GM12878 (cell line): ENCODE measurements at regions not wholly inside any gene's neighbourhood (a gene's known extent, or its start where the extent isn't known, plus 50 kb on each side); places are given as distances from the start of the nearest gene placed in this dataset.

Experiments used
- ATAC-seq: fragments of 200-7000 bp; cut with Tn5 transposase; 3 replicates; pipeline ENCODE4 v1.9.1; 2020; ENCODE audit warnings: mild to moderate bottlenecking, moderate library complexity
- BruUV-seq: library from RNA; stranded (reverse); fragments of 400-500 nt; replicated peaks from 2 replicates; lab custom pipeline; 2021; lab: Mats Ljungman, UMichigan
- CTCF ChIA-PET: fragments of 300-600 bp; sonication (Branson Sonifier 250); formaldehyde crosslinking; extraction: SDS; loops from one replicate; lab custom pipeline; 2021; ENCODE audit warnings: inconsistent platforms; lab: Yijun Ruan, JAX
- POLR2A ChIA-PET: fragments of 350-600 bp; formaldehyde crosslinking; extraction: SDS; loops from one replicate; lab custom pipeline; 2021; ENCODE audit warnings: inconsistent platforms; lab: Charles Lee
- RAD21 ChIA-PET: fragments of 300-600 bp; sonication (Branson Sonifier 250); formaldehyde crosslinking; loops from one replicate; lab custom pipeline; 2023; ENCODE audit warnings: antibody characterized with exemption; ENCODE audit not compliant: unreplicated experiment; lab: Charles Lee
- SMC1A ChIA-PET: fragments of 300-600 bp; sonication (Branson Sonifier 250); formaldehyde crosslinking; loops from one replicate; lab custom pipeline; 2023; ENCODE audit not compliant: unreplicated experiment, uncharacterized antibody; lab: Charles Lee
- DNase-seq: peaks from one replicate; pipeline ENCODE4 v3.0.0-alpha.2; 2011; ENCODE audit warnings: low read depth, low spot score
- FAIRE-seq: peaks from 3 replicates; lab custom pipeline; 2011; peaks lifted over from hg19 to GRCh38; lab: Jason Lieb, UNC
- H2AFZ ChIP-seq: 2 replicates; pipeline ENCODE4 v1.6.0; 2011; ENCODE audit warnings: low read depth, low read length, control low read depth; ENCODE audit not compliant: control insufficient read depth
- H3K27ac ChIP-seq: 2 replicates; pipeline ENCODE4 v1.5.1; 2011; ENCODE audit warnings: control low read depth; ENCODE audit not compliant: control insufficient read depth, insufficient read depth
- H3K27me3 ChIP-seq, 2 experiments: replicated peaks in 1 of 2; 2 replicates each; pipeline versions ENCODE4 v1.6.0 to v1.6.1; 2011; ENCODE audit warnings: low read length in 1 of 2; ENCODE audit not compliant: control insufficient read depth in 2 of 2, insufficient read depth in 2 of 2
- H3K36me3 ChIP-seq, 2 experiments: 2 replicates each; pipeline ENCODE4 v1.5.1; 2011; ENCODE audit warnings: low read length in 1 of 2; ENCODE audit not compliant: control insufficient read depth in 2 of 2, insufficient read depth in 2 of 2
- H3K4me1 ChIP-seq: 2 replicates; pipeline ENCODE4 v1.6.1; 2011; ENCODE audit warnings: mild to moderate bottlenecking, low read length, moderate library complexity, mixed read lengths; ENCODE audit not compliant: control insufficient read depth, insufficient read depth
- H3K4me2 ChIP-seq: 2 replicates; pipeline ENCODE4 v1.6.0; 2011; ENCODE audit warnings: control low read depth; ENCODE audit not compliant: control insufficient read depth, insufficient read depth
- H3K4me3 ChIP-seq: fragments of 200-600 bp; sonication (generic); 2 replicates; pipeline ENCODE4 v1.5.1; 2016
- H3K79me2 ChIP-seq: 2 replicates; pipeline ENCODE4 v1.6.0; 2011; ENCODE audit warnings: low read length; ENCODE audit not compliant: control insufficient read depth, insufficient read depth
- H3K9ac ChIP-seq: 2 replicates; pipeline ENCODE4 v1.8.0; 2011; ENCODE audit warnings: low read length, control low read depth, mixed read lengths; ENCODE audit not compliant: control insufficient read depth, insufficient read depth
- H3K9me3 ChIP-seq: replicated peaks from 3 replicates; pipeline ENCODE4 v1.5.1; 2011; ENCODE audit warnings: mild to moderate bottlenecking, low read length; ENCODE audit not compliant: control insufficient read depth, insufficient read depth
- H4K20me1 ChIP-seq: 2 replicates; pipeline ENCODE4 v1.6.0; 2011; ENCODE audit not compliant: control insufficient read depth, insufficient read depth
- ATF7 ChIP-seq: fragments of 450-650 bp; IDR thresholded peaks from 2 replicates; pipeline ENCODE4 v1.6.1; 2016; ENCODE audit warnings: low read depth, mild to moderate bottlenecking
- BHLHE40 ChIP-seq, 2 experiments: fragments of 450-650 bp in 1 of 2; IDR thresholded peaks; 2 replicates each; pipeline ENCODE4 v1.6.1; 2011 to 2017; ENCODE audit warnings: low read depth in 2 of 2, borderline replicate concordance in 1 of 2, improper control_type of control experiment in 1 of 2, low read length in 1 of 2, mild to moderate bottlenecking in 1 of 2
- CREB1 ChIP-seq: IDR thresholded peaks from 2 replicates; pipeline ENCODE4 v1.6.1; 2012; ENCODE audit warnings: low read depth, mild to moderate bottlenecking, inconsistent platforms
- CREM ChIP-seq: IDR thresholded peaks from 2 replicates; pipeline ENCODE4 v1.6.1; 2014; ENCODE audit warnings: antibody characterized with exemption, low read depth
- MTA3 ChIP-seq: IDR thresholded peaks from 2 replicates; pipeline ENCODE4 v1.6.1; 2012; ENCODE audit warnings: low read length, inconsistent platforms, borderline replicate concordance
- NR2C2 ChIP-seq: IDR thresholded peaks from 2 replicates; pipeline ENCODE4 v1.6.1; 2011; ENCODE audit warnings: borderline replicate concordance, low read depth; ENCODE audit not compliant: control insufficient read depth, insufficient read length
- POLR2A ChIP-seq: IDR thresholded peaks from 2 replicates; pipeline ENCODE4 v1.6.1; 2011; ENCODE audit warnings: low read depth, mild to moderate bottlenecking, low read length
- PRDM15 ChIP-seq: fragments of 450-650 bp; formaldehyde crosslinking; IDR thresholded peaks from 2 replicates; pipeline ENCODE4 v1.4.0; 2020; ENCODE audit warnings: mild to moderate bottlenecking, moderate library complexity
- REST ChIP-seq: IDR thresholded peaks from 2 replicates; pipeline ENCODE4 v1.6.1; 2012; ENCODE audit warnings: mild to moderate bottlenecking, low read depth, low read length
- SRF ChIP-seq, 2 experiments: IDR thresholded peaks; 2 replicates each; pipeline ENCODE4 v1.6.1; 2011; ENCODE audit warnings: low read depth in 2 of 2, low read length in 2 of 2, mild to moderate bottlenecking in 1 of 2, moderate library complexity in 1 of 2
- USF1 ChIP-seq: IDR thresholded peaks from 2 replicates; pipeline ENCODE4 v1.6.1; 2011; ENCODE audit warnings: borderline replicate concordance, low read depth, mild to moderate bottlenecking, moderate library complexity, mixed read lengths, low read length; ENCODE audit not compliant: insufficient read depth; ENCODE audit errors: extremely low read length
- ZBED1 ChIP-seq: IDR thresholded peaks from 2 replicates; pipeline ENCODE4 v1.6.1; 2016; ENCODE audit warnings: borderline replicate concordance
- ZNF207 ChIP-seq: fragments of 450-650 bp; IDR thresholded peaks from 2 replicates; pipeline ENCODE4 v1.6.1; 2014; ENCODE audit warnings: antibody characterized with exemption, mild to moderate bottlenecking, borderline replicate concordance
- ZNF384 ChIP-seq: IDR thresholded peaks from 2 replicates; pipeline ENCODE4 v1.6.1; 2012; ENCODE audit warnings: low read depth, mild to moderate bottlenecking, low read length, improper control_type of control experiment, borderline replicate concordance
- ZNF622 ChIP-seq: fragments of 450-650 bp; IDR thresholded peaks from 2 replicates; pipeline ENCODE4 v1.6.1; 2017; ENCODE audit warnings: mild to moderate bottlenecking, inconsistent platforms
- ZSCAN29 ChIP-seq: fragments of 450-650 bp; IDR thresholded peaks from 2 replicates; pipeline ENCODE4 v1.6.1; 2017; ENCODE audit warnings: mild to moderate bottlenecking, moderate library complexity
- WGBS: methylation state at CpG from one replicate; pipeline ENCODE4 v1.1.6; 2016; ENCODE audit warnings: low lambda C conversion rate; ENCODE audit not compliant: insufficient replicate concordance, insufficient coverage; ENCODE audit errors: missing lambda C conversion rate; 5-methylcytosine and 5-hydroxymethylcytosine counted together
- in situ Hi-C: fragments of 300-500 bp; cut with MboI; formaldehyde crosslinking; loops from 9 replicates; pipeline ENCODE4 v1.14.3; 2018; ENCODE audit warnings: mixed read lengths
- intact Hi-C: fragments of 100-400 bp; cut with micrococcal nuclease; formaldehyde crosslinking; loops from one replicate; pipeline ENCODE4 v1.14.2; 2022; ENCODE audit not compliant: unreplicated experiment

GRCh38 chr13:30032263-30032662 lies 181.8 kb upstream of the UBL3 start:
- ATAC-seq (no peak), DNase-seq (no peak), FAIRE-seq (no peak)
- in situ Hi-C loops = no loop called here
- 34% methylated on average over 4 of the region's 4 CpGs for WGBS
- Histone ChIP-seq H3K36me3 (no peaks in the 10 kb centered on the region), H3K9me3 (no peaks in the 10 kb centered on the region), H3K9ac (no peak overlapping the region), H3K27me3 (no peaks in the 10 kb centered on the region), H3K79me2 (no peaks in the 10 kb centered on the region), H4K20me1 (no peaks in the 10 kb centered on the region), H3K27ac (no peak overlapping the region), H3K4me2 (no peak overlapping the region), H2AFZ (no peak overlapping the region), H3K4me3 (no peak overlapping the region), H3K4me1 (no peaks in the 10 kb centered on the region)
- intact Hi-C loops = no loop called here
- POLR2A ChIA-PET = no interaction called here
- SMC1A ChIA-PET = no interaction called here
- CTCF ChIA-PET = no interaction called here
- RAD21 ChIA-PET = no interaction called here
- BruUV-seq = no TSS peak
- no peak for TF ChIP-seq CREB1
- no peak for TF ChIP-seq ZNF384
- TF ChIP-seq USF1 = no peak
- TF ChIP-seq BHLHE40 (IDR thresholded peaks at IDR 0.05; ENCODE audit: borderline replicate concordance in 1 of 2, low read depth in 2 of 2, low read length in 1 of 2) = no peak
- TF ChIP-seq MTA3 = no peak
- no peak for TF ChIP-seq REST
- TF ChIP-seq ZNF207 = no peak
- no peak for TF ChIP-seq ZSCAN29
- no peak for TF ChIP-seq NR2C2
- no peak for TF ChIP-seq ATF7
- TF ChIP-seq SRF (IDR thresholded peaks at IDR 0.05; ENCODE audit: low read depth in 2 of 2, low read length in 2 of 2) = no peak
- TF ChIP-seq ZBED1 = no peak
- TF ChIP-seq ZNF622 = no peak
- TF ChIP-seq PRDM15 = no peak
- TF ChIP-seq CREM = no peak
- TF ChIP-seq POLR2A = no peak
